Mucosa of rectum (tissue), 2 donors: ENCODE measurements at regions not wholly inside any gene's neighbourhood (a gene's known extent, or its start where the extent isn't known, plus 50 kb on each side); places are given as distances from the start of the nearest gene placed in this dataset.

Experiments used
- H3K27ac ChIP-seq, 2 donors: one replicate each; pipeline ENCODE4 v1.7.0; 2013; ENCODE audit warnings: inconsistent platforms in 2 of 2, low read depth in 2 of 2, low read length in 2 of 2
- H3K27me3 ChIP-seq, 2 donors: one replicate each; pipeline ENCODE4 v1.7.0; 2013; ENCODE audit warnings: low read length in 2 of 2; ENCODE audit not compliant: control insufficient read depth in 2 of 2, insufficient read depth in 2 of 2
- H3K36me3 ChIP-seq, 2 donors: one replicate each; pipeline ENCODE4 v1.7.0; 2013; ENCODE audit warnings: low read length in 2 of 2; ENCODE audit not compliant: control insufficient read depth in 2 of 2, insufficient read depth in 2 of 2
- H3K4me1 ChIP-seq, 2 donors: one replicate each; pipeline ENCODE4 v1.7.0; 2013; ENCODE audit warnings: low read length in 2 of 2, mild to moderate bottlenecking in 1 of 2; ENCODE audit not compliant: control insufficient read depth in 2 of 2, insufficient read depth in 2 of 2
- H3K4me3 ChIP-seq, 2 donors: one replicate each; pipeline ENCODE4 v1.7.0; 2013; ENCODE audit warnings: low read length in 2 of 2
- H3K9ac ChIP-seq, 2 donors: one replicate each; pipeline ENCODE4 v1.7.0; 2013; ENCODE audit warnings: low read length in 2 of 2, low read depth in 1 of 2, mild to moderate bottlenecking in 1 of 2
- H3K9me3 ChIP-seq, 2 donors: one replicate each; pipeline ENCODE4 v1.7.0; 2013; ENCODE audit warnings: low read length in 2 of 2; ENCODE audit not compliant: control insufficient read depth in 2 of 2
- donor health status: healthy.
- donor health status: Normal muscosa, but diverticular disease.

DNA sequence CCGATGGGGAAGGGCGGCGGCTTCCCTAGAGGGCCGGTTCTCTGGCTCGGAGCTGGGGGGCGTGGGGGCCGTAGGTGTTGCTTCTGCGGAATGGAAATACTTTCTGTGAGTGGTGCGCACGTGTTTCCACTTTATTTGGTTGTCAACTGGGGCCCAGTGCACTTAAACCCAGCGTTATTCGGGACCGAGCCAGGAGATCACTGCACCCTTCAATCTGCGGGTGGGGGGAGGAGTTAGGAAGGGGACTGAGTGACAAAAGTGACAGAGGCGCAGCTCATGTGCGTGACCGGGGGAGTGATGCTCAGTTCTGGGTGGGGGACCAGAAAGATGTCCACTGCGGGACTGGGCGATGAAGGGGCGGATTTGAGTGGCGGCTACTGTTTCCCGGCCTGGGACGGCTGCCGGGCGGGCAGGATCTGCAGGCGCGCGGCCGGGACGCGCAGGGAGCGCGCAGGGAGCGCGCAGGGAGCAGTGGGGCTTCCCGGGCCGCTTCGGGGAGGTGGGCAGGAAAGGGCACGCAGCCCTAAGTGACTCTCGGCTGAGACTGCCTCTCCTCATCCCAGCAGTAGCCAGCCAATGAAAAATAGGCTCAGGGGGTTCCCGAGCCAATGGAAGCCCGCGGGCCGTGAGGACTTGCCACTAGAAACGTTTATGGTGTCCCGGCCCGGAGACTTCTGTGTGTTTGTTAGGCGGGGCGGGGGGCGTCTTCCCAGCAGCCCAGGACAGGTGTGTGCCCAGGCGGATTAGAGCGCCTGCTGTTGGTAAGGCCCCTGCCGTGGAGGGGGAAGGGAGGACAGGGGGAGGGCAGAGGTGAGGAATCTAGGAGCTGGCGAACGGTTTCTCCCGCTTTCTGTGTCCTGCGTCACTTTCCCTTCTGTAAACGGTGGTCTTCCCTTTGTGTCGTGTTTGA is 54.3 kb upstream of the KDM7A start:
- H3K27me3 ChIP-seq, result no peaks in the 10 kb centered on the region
- H3K4me1 ChIP-seq, result peaks cover 31 to 39% of the 10 kb centered on the region in 2 donors
- peak overlapping the region; percentile 64 to 82 for H3K4me3 ChIP-seq
- no peaks in the 10 kb centered on the region for H3K36me3 ChIP-seq
- H3K9ac ChIP-seq, result peak overlapping the region; percentile 73 to 87
- H3K27ac ChIP-seq, result peak overlapping the region; percentile 97
- H3K9me3 ChIP-seq, result no peaks in the 10 kb centered on the region

- Histone ChIP-seq H3K4me3 (peak overlapping the region; percentile 64 to 82), H3K27ac (peak overlapping the region; percentile 97), H3K9ac (peak overlapping the region; percentile 70 to 73), H3K36me3 (no peaks in the 10 kb centered on the region), H3K9me3 (no peaks in the 10 kb centered on the region), H3K4me1 (peaks cover 30 to 36% of the 10 kb centered on the region in 2 donors), H3K27me3 (no peaks in the 10 kb centered on the region)
Observed at GRCh38 chr7:140230516-140230860, 53.7 kb upstream of the KDM7A start.

- peak overlapping the region; percentile 64 to 65 for H3K4me3 ChIP-seq
- peak overlapping the region; percentile 73 to 81 for H3K9ac ChIP-seq
- H3K27ac ChIP-seq, result peak overlapping the region; percentile 97
Observed at GRCh38 chr7:140229591-140230515, 53.1 kb upstream of the KDM7A start.

DNA sequence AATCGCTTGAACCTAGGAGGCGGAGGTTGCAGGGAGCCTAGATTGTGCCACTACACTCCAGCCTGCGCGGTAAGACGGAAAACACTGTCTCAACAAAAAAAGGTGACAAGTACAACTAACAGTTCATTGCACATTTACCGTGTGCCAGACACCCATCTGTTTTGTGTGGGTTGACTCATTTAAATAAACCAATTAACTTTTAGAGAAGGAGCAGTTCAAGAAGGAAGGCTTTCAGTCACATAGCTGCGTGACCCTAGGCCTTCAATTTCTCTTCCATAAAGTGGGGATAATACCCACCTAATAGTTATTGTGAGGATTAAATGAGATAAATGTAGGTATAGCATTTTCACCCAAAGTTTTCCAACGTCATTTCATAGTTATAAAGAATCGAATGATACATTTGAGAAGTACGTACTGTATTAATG is 52.3 kb upstream of the KDM7A start:
- Histone ChIP-seq H3K9me3 (no peaks in the 10 kb centered on the region), H3K27me3 (no peaks in the 10 kb centered on the region), H3K4me1 (peaks cover 30 to 34% of the 10 kb centered on the region in 2 donors), H3K36me3 (no peaks in the 10 kb centered on the region), H3K4me3 (peak overlapping the region in 1 of 2 donors; percentile 62), H3K9ac (peak overlapping the region in 1 of 2 donors; percentile 73), H3K27ac (peak overlapping the region; percentile 97)

More at GRCh38 chr7:140229591-140230515, 53.1 kb upstream of the KDM7A start:
- Histone ChIP-seq H3K4me1 (peaks cover 30 to 34% of the 10 kb centered on the region in 2 donors), H3K27me3 (no peaks in the 10 kb centered on the region), H3K36me3 (no peaks in the 10 kb centered on the region), H3K9me3 (no peaks in the 10 kb centered on the region)
